Astrocyte (in vitro differentiated cells and primary cell): ENCODE measurements at regions not wholly inside any gene's neighbourhood (a gene's known extent, or its start where the extent isn't known, plus 50 kb on each side); places are given as distances from the start of the nearest gene placed in this dataset.

ENCODE experiments used
- DNase-seq: peaks from one replicate; pipeline ENCODE4 v3.0.0-alpha.2; 2010; ENCODE audit warnings: low read depth
- FAIRE-seq: peaks from 2 replicates; lab custom pipeline; 2011; peaks lifted over from hg19 to GRCh38; lab: Jason Lieb, UNC
- H2AFZ ChIP-seq: 2 replicates; pipeline ENCODE4 v1.6.0; 2012; ENCODE audit warnings: low read depth, low read length, inconsistent platforms
- H3K27ac ChIP-seq: 2 replicates; pipeline ENCODE4 v1.5.1; 2011; ENCODE audit warnings: low read depth, low read length, inconsistent platforms
- H3K27me3 ChIP-seq: 2 replicates; pipeline ENCODE4 v1.6.0; 2011; ENCODE audit warnings: low read length, inconsistent platforms; ENCODE audit not compliant: insufficient read depth
- H3K36me3 ChIP-seq: 2 replicates; pipeline ENCODE4 v1.5.1; 2011; ENCODE audit warnings: low read length, inconsistent platforms; ENCODE audit not compliant: insufficient read depth
- H3K4me1 ChIP-seq: 2 replicates; pipeline ENCODE4 v1.5.1; 2011; ENCODE audit warnings: low read length, inconsistent platforms; ENCODE audit not compliant: insufficient read depth
- H3K4me2 ChIP-seq: 2 replicates; pipeline ENCODE4 v1.6.0; 2012; ENCODE audit warnings: low read length, inconsistent platforms
- H3K4me3 ChIP-seq: 2 replicates; pipeline ENCODE4 v1.5.1; 2011; ENCODE audit warnings: low read depth, mild to moderate bottlenecking, low read length, inconsistent platforms; ENCODE audit not compliant: insufficient read depth
- H3K79me2 ChIP-seq: 2 replicates; pipeline ENCODE4 v1.6.0; 2012; ENCODE audit warnings: mild to moderate bottlenecking, low read length, inconsistent platforms; ENCODE audit not compliant: insufficient read depth
- H3K9ac ChIP-seq: 2 replicates; pipeline ENCODE4 v1.6.0; 2012; ENCODE audit warnings: mild to moderate bottlenecking, low read length, inconsistent platforms
- H3K9me3 ChIP-seq: 2 replicates; pipeline ENCODE4 v1.5.1; 2012; ENCODE audit warnings: low read depth, mild to moderate bottlenecking, low read length, inconsistent platforms; ENCODE audit not compliant: insufficient read depth
- H4K20me1 ChIP-seq: 2 replicates; pipeline ENCODE4 v1.6.0; 2012; ENCODE audit warnings: low read length, inconsistent platforms; ENCODE audit not compliant: insufficient read depth
- H3K27ac Mint-ChIP-seq: one replicate; pipeline ENCODE4 v1.8.0; 2021; ENCODE audit warnings: mild to moderate bottlenecking, mixed read lengths; ENCODE audit not compliant: unreplicated experiment
- H3K27me3 Mint-ChIP-seq: one replicate; pipeline ENCODE4 v1.8.0; 2021; ENCODE audit warnings: low read depth, mixed read lengths; ENCODE audit not compliant: unreplicated experiment
- H3K36me3 Mint-ChIP-seq: one replicate; pipeline ENCODE4 v1.8.0; 2021; ENCODE audit warnings: low read depth, mixed read lengths; ENCODE audit not compliant: unreplicated experiment
- H3K4me1 Mint-ChIP-seq: one replicate; pipeline ENCODE4 v1.8.0; 2021; ENCODE audit warnings: low read depth, mixed read lengths; ENCODE audit not compliant: unreplicated experiment
- H3K4me3 Mint-ChIP-seq: one replicate; pipeline ENCODE4 v1.8.0; 2021; ENCODE audit warnings: mild to moderate bottlenecking, moderate library complexity, mixed read lengths; ENCODE audit not compliant: unreplicated experiment
- H3K9me3 Mint-ChIP-seq: one replicate; pipeline ENCODE4 v1.8.0; 2021; ENCODE audit warnings: mild to moderate bottlenecking, mixed read lengths; ENCODE audit not compliant: unreplicated experiment
- CTCF ChIP-seq: IDR thresholded peaks from 2 replicates; pipeline ENCODE4 v1.5.1; 2011; ENCODE audit warnings: low read depth, mild to moderate bottlenecking, inconsistent platforms, low read length, moderate library complexity; ENCODE audit not compliant: insufficient read depth
- EZH2 ChIP-seq: IDR thresholded peaks from 2 replicates; pipeline ENCODE4 v1.6.1; 2012; ENCODE audit warnings: mild to moderate bottlenecking, low read length, inconsistent platforms; ENCODE audit not compliant: insufficient read depth

GRCh38 chr10:129042776-129043595, 424.1 kb upstream of the MGMT start:
- Histone ChIP-seq H3K9ac (no peak overlapping the region), H3K9me3 (no peaks in the 10 kb centered on the region)
- H3K27ac Mint-ChIP-seq, result no peak overlapping the region

GRCh38 chr10:129043691-129044090, 423.4 kb upstream of the MGMT start:
- Mint-ChIP-seq H3K9me3 (no peaks in the 10 kb centered on the region), H3K27ac (no peak overlapping the region), H3K4me3 (no peak overlapping the region), H3K36me3 (no peaks in the 10 kb centered on the region), H3K27me3 (peaks cover 10% of the 10 kb centered on the region), H3K4me1 (no peaks in the 10 kb centered on the region)
- H3K9ac ChIP-seq, result no peak overlapping the region
- no peak overlapping the region for H3K4me3 ChIP-seq
- FAIRE-seq (no peak), DNase-seq (no peak)
- no peaks in the 10 kb centered on the region for H4K20me1 ChIP-seq
- no peak overlapping the region for H3K27ac ChIP-seq
- TF ChIP-seq CTCF (no peak), EZH2 (no peak)
- H3K9me3 ChIP-seq, result no peaks in the 10 kb centered on the region
- no peaks in the 10 kb centered on the region for H3K36me3 ChIP-seq
- no peak overlapping the region for H3K4me2 ChIP-seq
- no peaks in the 10 kb centered on the region for H3K4me1 ChIP-seq
- H3K27me3 ChIP-seq, result no peaks in the 10 kb centered on the region
- no peaks in the 10 kb centered on the region for H3K79me2 ChIP-seq
- no peak overlapping the region for H2AFZ ChIP-seq

More at GRCh38 chr10:129042776-129043595, 424.1 kb upstream of the MGMT start:
- H4K20me1 ChIP-seq, result no peaks in the 10 kb centered on the region
- Mint-ChIP-seq H3K36me3 (no peaks in the 10 kb centered on the region), H3K9me3 (no peaks in the 10 kb centered on the region), H3K4me3 (no peak overlapping the region), H3K27me3 (peaks cover 10% of the 10 kb centered on the region), H3K4me1 (no peaks in the 10 kb centered on the region)
- no peak overlapping the region for H3K27ac ChIP-seq
- no peaks in the 10 kb centered on the region for H3K79me2 ChIP-seq
- no peak overlapping the region for H3K4me3 ChIP-seq
- H2AFZ ChIP-seq, result no peak overlapping the region
- no peak overlapping the region for H3K4me2 ChIP-seq
- no peak for DNase-seq
- H3K27me3 ChIP-seq, result no peaks in the 10 kb centered on the region
- FAIRE-seq, result no peak
- no peaks in the 10 kb centered on the region for H3K36me3 ChIP-seq
- no peak for TF ChIP-seq CTCF
- TF ChIP-seq EZH2, result no peak
- H3K4me1 ChIP-seq, result no peaks in the 10 kb centered on the region

GRCh38 chr10:129045599-129045998, 421.4 kb upstream of the MGMT start:
- H3K9me3 ChIP-seq, result no peaks in the 10 kb centered on the region
- H3K27ac ChIP-seq, result no peak overlapping the region
- no peaks in the 10 kb centered on the region for H3K4me1 ChIP-seq
- peaks cover 10% of the 10 kb centered on the region for H3K27me3 Mint-ChIP-seq
- no peak overlapping the region for H3K9ac ChIP-seq
- no peak overlapping the region for H2AFZ ChIP-seq
- H3K9me3 Mint-ChIP-seq, result no peaks in the 10 kb centered on the region
- H3K4me3 Mint-ChIP-seq, result no peak overlapping the region
- H3K36me3 ChIP-seq, result no peaks in the 10 kb centered on the region
- H3K4me2 ChIP-seq, result no peak overlapping the region
- no peaks in the 10 kb centered on the region for H4K20me1 ChIP-seq
- H3K36me3 Mint-ChIP-seq, result no peaks in the 10 kb centered on the region
- FAIRE-seq (no peak), DNase-seq (no peak)
- H3K4me1 Mint-ChIP-seq, result no peaks in the 10 kb centered on the region
- no peak overlapping the region for H3K27ac Mint-ChIP-seq
- no peaks in the 10 kb centered on the region for H3K27me3 ChIP-seq
- TF ChIP-seq EZH2, result no peak
- no peak for TF ChIP-seq CTCF
- no peak overlapping the region for H3K4me3 ChIP-seq
- H3K79me2 ChIP-seq, result no peaks in the 10 kb centered on the region
